ENCODE measurements at regions not wholly inside any gene's neighbourhood (a gene's known extent, or its start where the extent isn't known, plus 50 kb on each side); places are given as distances from the start of the nearest gene placed in this dataset.

DNA sequence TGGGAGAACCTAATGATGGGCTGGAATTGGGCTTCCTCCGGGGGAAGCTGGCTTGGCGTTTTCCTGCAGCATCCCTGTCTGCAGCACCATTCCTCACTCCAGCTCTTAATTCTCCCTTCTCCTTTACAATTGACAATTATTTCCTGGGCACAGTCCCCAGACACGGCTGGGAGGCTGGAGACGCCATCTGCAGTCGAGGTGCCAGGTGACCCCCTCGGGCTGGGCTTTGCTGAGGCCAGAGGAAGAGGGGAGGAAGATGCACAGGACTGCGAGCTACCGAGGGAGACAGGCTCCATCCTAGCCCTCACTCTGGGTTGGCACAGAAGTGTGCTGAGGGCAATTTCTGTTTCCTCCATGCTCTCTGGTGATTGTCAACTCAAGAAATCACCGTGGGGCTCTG, 453.8 kb downstream of the PTPRU start:
- Mint-ChIP-seq H3K27me3 (peaks cover 28% of the 10 kb centered on the region), H3K4me1 (ENCODE audit: low read depth) (peaks cover 2% of the 10 kb centered on the region), H3K27ac (no peak overlapping the region), H3K9me3 (ENCODE audit: low read depth) (peaks cover 9% of the 10 kb centered on the region), H3K4me3 (ENCODE audit: low read depth) (no peak overlapping the region), H3K36me3 (ENCODE audit: insufficient read depth) (no peaks in the 10 kb centered on the region)
- DNase-seq (ENCODE audit: low spot score, unreplicated experiment), result no peak
- no peak for TF ChIP-seq CTCF (IDR thresholded peaks at IDR 0.05; ENCODE audit: unreplicated experiment)

GRCh38 chr1:29689372-29690030, 453.2 kb downstream of the PTPRU start:
- Mint-ChIP-seq H3K4me1 (ENCODE audit: low read depth) (peaks cover 2% of the 10 kb centered on the region), H3K9me3 (ENCODE audit: low read depth) (peaks cover 9% of the 10 kb centered on the region), H3K27me3 (peaks cover 28% of the 10 kb centered on the region), H3K4me3 (ENCODE audit: low read depth) (no peak overlapping the region), H3K27ac (no peak overlapping the region), H3K36me3 (ENCODE audit: insufficient read depth) (no peaks in the 10 kb centered on the region)
- TF ChIP-seq CTCF (IDR thresholded peaks at IDR 0.05; ENCODE audit: unreplicated experiment), result no peak
- DNase-seq (ENCODE audit: low spot score, unreplicated experiment), result no peak

- Mint-ChIP-seq H3K27ac (no peak overlapping the region), H3K4me1 (ENCODE audit: low read depth) (peaks cover 2% of the 10 kb centered on the region), H3K4me3 (ENCODE audit: low read depth) (no peak overlapping the region), H3K36me3 (ENCODE audit: insufficient read depth) (no peaks in the 10 kb centered on the region), H3K9me3 (ENCODE audit: low read depth) (peaks cover 7% of the 10 kb centered on the region), H3K27me3 (peaks cover 28% of the 10 kb centered on the region)
- DNase-seq (ENCODE audit: low spot score, unreplicated experiment), result no peak
- TF ChIP-seq CTCF (IDR thresholded peaks at IDR 0.05; ENCODE audit: unreplicated experiment), result no peak
These were observed 452.4 kb downstream of the PTPRU start for GRCh38 chr1:29688471-29689365.

DNA sequence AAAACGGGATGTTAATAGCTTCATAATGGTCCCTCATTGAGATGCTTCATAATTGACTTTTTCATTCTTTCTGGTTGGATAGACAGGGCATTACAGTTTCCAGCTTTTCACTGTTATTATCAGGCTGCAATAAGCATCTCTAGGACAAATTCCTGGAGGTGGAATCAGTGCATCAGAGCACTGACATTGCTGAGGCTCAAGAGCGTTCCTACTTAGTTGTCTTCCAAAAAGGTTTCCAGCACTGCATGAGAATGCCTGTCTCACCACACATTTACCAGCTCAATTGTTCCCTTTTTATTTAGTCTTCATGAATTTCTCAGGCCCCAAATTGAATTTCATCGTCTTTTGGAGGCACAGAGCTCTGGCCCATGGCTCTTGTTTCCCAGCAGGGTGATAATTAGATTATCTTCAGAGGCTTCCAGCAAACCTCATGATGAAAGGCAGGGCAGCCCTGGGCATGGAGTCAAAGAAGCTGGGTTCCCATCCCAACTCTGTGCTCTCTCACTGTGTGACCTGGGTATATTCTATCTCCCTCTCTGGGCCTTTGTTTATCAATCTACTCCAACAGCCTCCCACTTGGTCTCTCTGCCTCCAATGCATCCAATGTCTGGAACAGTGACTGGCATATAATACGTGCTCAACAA, 451.4 kb downstream of the PTPRU start:
- H3K4me3 Mint-ChIP-seq (ENCODE audit: low read depth), result no peak overlapping the region
- H3K27me3 Mint-ChIP-seq, result peaks cover 28% of the 10 kb centered on the region
- DNase-seq (ENCODE audit: low spot score, unreplicated experiment), result no peak
- no peak overlapping the region for H3K27ac Mint-ChIP-seq
- peaks cover 6% of the 10 kb centered on the region for H3K4me1 Mint-ChIP-seq (ENCODE audit: low read depth)
- no peaks in the 10 kb centered on the region for H3K9me3 Mint-ChIP-seq (ENCODE audit: low read depth)
- H3K36me3 Mint-ChIP-seq (ENCODE audit: insufficient read depth), result no peaks in the 10 kb centered on the region
- no peak for TF ChIP-seq CTCF (IDR thresholded peaks at IDR 0.05; ENCODE audit: unreplicated experiment)

GRCh38 chr1:29687166-29687565, 450.8 kb downstream of the PTPRU start:
- H3K36me3 Mint-ChIP-seq (ENCODE audit: insufficient read depth), result no peaks in the 10 kb centered on the region
- H3K4me1 Mint-ChIP-seq (ENCODE audit: low read depth), result peaks cover 7% of the 10 kb centered on the region
- TF ChIP-seq CTCF (IDR thresholded peaks at IDR 0.05; ENCODE audit: unreplicated experiment), result no peak
- H3K4me3 Mint-ChIP-seq (ENCODE audit: low read depth), result no peak overlapping the region
- H3K27ac Mint-ChIP-seq, result no peak overlapping the region
- no peak for DNase-seq (ENCODE audit: low spot score, unreplicated experiment)
- H3K9me3 Mint-ChIP-seq (ENCODE audit: low read depth), result no peaks in the 10 kb centered on the region
- H3K27me3 Mint-ChIP-seq, result peaks cover 28% of the 10 kb centered on the region

Data from progenitor cell of endocrine pancreas (in vitro differentiated cells).